Thyroid gland (tissue), 4 donors: ENCODE measurements at regions not wholly inside any gene's neighbourhood (a gene's known extent, or its start where the extent isn't known, plus 50 kb on each side); places are given as distances from the start of the nearest gene placed in this dataset. TPM values are rescaled to one million over a fixed set of nuclear protein-coding genes. Genes with fewer than 3 reads are reported as not detected.

Experiments used
- DNase-seq, 2 donors: peaks; one replicate each; pipeline ENCODE4 v3.0.0-alpha.2; 2019
- H3K27ac ChIP-seq, 3 donors: fragments of 200-600 bp; sonication (generic); 1 replicate in 2 of 3; 2 replicates in 1 of 3; pipeline ENCODE4 v1.5.1; 2016 to 2019; ENCODE audit warnings: mild to moderate bottlenecking in 1 of 3, moderate library complexity in 1 of 3
- H3K27me3 ChIP-seq: fragments of 200-600 bp; sonication (generic); one replicate; pipeline ENCODE4 v1.5.1; 2019
- H3K36me3 ChIP-seq, 2 donors: fragments of 200-600 bp; sonication (generic); one replicate each; pipeline ENCODE4 v1.5.1; 2016 to 2019
- H3K4me1 ChIP-seq, 2 donors: fragments of 200-600 bp; sonication (generic); one replicate each; pipeline ENCODE4 v1.5.1; 2017 to 2019
- H3K4me3 ChIP-seq, 3 donors: fragments of 200-600 bp; sonication (generic); replicated peaks in 1 of 3; 1 replicate in 2 of 3; 2 replicates in 1 of 3; pipeline ENCODE4 v1.5.1; 2016; ENCODE audit warnings: mild to moderate bottlenecking in 1 of 3
- H3K9me3 ChIP-seq: fragments of 200-600 bp; sonication (generic); one replicate; pipeline ENCODE4 v1.5.1; 2017
- CTCF ChIP-seq, 6 experiments: fragments of 200-600 bp in 3 of 6; fragments of 450-650 bp in 3 of 6; sonication (generic) in 3 of 6; IDR thresholded peaks; one replicate each; pipeline ENCODE4 v1.5.1; 2016 to 2019; ENCODE audit warnings: antibody characterized with exemption in 6 of 6, mild to moderate bottlenecking in 2 of 6, inconsistent platforms in 1 of 6, moderate library complexity in 1 of 6
- POLR2A ChIP-seq, 2 donors: fragments of 450-650 bp; IDR thresholded peaks; one replicate each; pipeline ENCODE4 v1.6.1; 2017; ENCODE audit warnings: antibody characterized with exemption in 2 of 2, mild to moderate bottlenecking in 2 of 2, moderate library complexity in 1 of 2
- WGBS, 2 donors: methylation state at CpG; one replicate each; pipeline ENCODE4 v1.1.5; 2017; 5-methylcytosine and 5-hydroxymethylcytosine counted together
- intact Hi-C: fragments of 100-400 bp; cut with DNase I; formaldehyde crosslinking; loops from one replicate; pipeline ENCODE4 v1.15.1; 2023
- small RNA-seq: library from RNA; depleted of rRNA; stranded (forward); fragments of <200 nt; gene quantifications from one replicate; pipeline ENCODE3, GENCODE V24; 2016

- Histone ChIP-seq H3K4me1 (no peaks in the 10 kb centered on the region), H3K36me3 (no peaks in the 10 kb centered on the region), H3K4me3 (no peak overlapping the region), H3K9me3 (no peaks in the 10 kb centered on the region), H3K27ac (no peak overlapping the region), H3K27me3 (no peaks in the 10 kb centered on the region)
- WGBS, 2 donors: 95 to 97% methylated on average over 3 of the region's 3 CpGs
- intact Hi-C loops: no loop called here
- no peak for TF ChIP-seq CTCF (IDR thresholded peaks at IDR 0.05)
- TF ChIP-seq POLR2A (IDR thresholded peaks at IDR 0.05): no peak
- DNase-seq: no peak
Measured at GRCh38 chr5:17161662-17162061, 55.8 kb upstream of the BASP1 start.

GRCh38 chr5:17163221-17163620, 54.2 kb upstream of the BASP1 start:
- no peak for DNase-seq
- H3K27ac ChIP-seq: no peak overlapping the region
- no peaks in the 10 kb centered on the region for H3K27me3 ChIP-seq
- H3K9me3 ChIP-seq: no peaks in the 10 kb centered on the region
- H3K36me3 ChIP-seq: no peaks in the 10 kb centered on the region
- no peak overlapping the region for H3K4me3 ChIP-seq
- intact Hi-C loops: no loop called here
- peaks cover 0 to 7% of the 10 kb centered on the region in 2 donors for H3K4me1 ChIP-seq
- TF ChIP-seq CTCF (IDR thresholded peaks at IDR 0.05): no peak
- no peak for TF ChIP-seq POLR2A (IDR thresholded peaks at IDR 0.05)

GRCh38 chr5:17167171-17167891, 50.1 kb upstream of the BASP1 start:
- Histone ChIP-seq H3K9me3 (no peaks in the 10 kb centered on the region), H3K27ac (no peak overlapping the region), H3K27me3 (no peaks in the 10 kb centered on the region), H3K4me3 (no peak overlapping the region), H3K4me1 (peaks cover 7 to 9% of the 10 kb centered on the region in 2 donors), H3K36me3 (no peaks in the 10 kb centered on the region)
- TF ChIP-seq CTCF (IDR thresholded peaks at IDR 0.05): no peak
- TF ChIP-seq POLR2A (IDR thresholded peaks at IDR 0.05): no peak
- peak; percentile 25 to 35 for DNase-seq
- WGBS, 2 donors: 71 to 73% methylated on average over 4 of the region's 4 CpGs
- intact Hi-C loops: no loop called here

Small RNAs in the stretch of these regions (small RNA-seq; reads per million reads assigned to genes)
- not detected for gene RF00019
- gene RNA5SP180: not detected
